A204.1 (cell line): ENCODE measurements at regions not wholly inside any gene's neighbourhood (a gene's known extent, or its start where the extent isn't known, plus 50 kb on each side); places are given as distances from the start of the nearest gene placed in this dataset.

ENCODE experiments used
- FAIRE-seq: peaks from 2 replicates; lab custom pipeline; 2012; peaks lifted over from hg19 to GRCh38; lab: Jason Lieb, UNC

DNA sequence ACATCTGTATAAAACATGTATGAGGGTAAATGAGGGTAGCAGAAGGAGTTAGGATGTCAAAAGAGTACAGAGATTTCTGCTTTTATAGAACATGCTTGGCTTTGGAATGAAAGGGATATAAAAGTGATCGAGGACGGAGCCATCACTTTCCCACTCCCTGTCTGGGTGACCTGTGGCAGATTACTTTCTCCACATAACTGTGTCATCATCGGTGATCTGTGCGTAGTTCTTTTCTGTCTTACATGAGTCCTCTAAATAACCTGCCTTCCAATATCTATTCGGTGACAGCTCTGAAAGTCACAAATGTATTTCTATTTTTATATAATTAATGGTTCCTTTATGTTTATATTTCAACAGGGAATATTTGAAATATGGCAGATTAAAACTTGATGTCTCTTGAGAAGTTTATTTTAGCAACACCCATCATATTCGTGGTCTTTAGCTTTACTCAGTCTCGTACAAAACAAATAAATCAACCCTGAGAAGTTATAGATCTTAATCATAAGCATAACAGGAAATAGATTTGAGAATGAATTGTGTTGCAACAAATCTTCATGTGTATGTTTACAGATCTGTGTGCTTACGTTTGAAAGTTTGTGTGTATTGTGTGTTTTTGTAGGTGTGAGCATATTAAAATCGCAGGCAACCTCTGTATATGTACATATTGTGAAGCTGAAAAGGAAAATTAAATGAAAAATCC is 1094.3 kb downstream of the EFNB2 start:
- no peak for FAIRE-seq

GRCh38 chr13:105436943-105437342 is 1098.5 kb downstream of the EFNB2 start:
- FAIRE-seq = no peak

DNA sequence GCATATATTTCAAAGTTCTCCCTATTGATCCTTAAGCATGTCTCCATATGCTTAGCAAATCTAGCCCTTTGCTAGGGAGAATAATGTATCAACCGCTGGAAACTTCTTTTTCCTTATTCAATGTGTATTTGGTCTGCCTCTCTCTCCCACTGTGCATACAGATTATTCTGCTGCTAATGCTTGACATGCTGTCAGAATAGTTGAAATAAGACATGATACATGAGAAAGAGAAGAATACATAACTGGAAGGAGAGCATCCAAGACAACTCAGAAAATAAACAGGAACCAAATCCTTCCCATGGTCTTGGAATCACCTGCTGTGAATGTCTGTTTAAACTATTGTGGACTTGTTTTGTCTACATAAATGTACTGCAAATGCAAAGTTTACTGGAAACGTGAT is 1103.0 kb downstream of the EFNB2 start:
- no peak for FAIRE-seq

- FAIRE-seq = no peak
These were observed 1106.7 kb downstream of the EFNB2 start for GRCh38 chr13:105428811-105429210.

DNA sequence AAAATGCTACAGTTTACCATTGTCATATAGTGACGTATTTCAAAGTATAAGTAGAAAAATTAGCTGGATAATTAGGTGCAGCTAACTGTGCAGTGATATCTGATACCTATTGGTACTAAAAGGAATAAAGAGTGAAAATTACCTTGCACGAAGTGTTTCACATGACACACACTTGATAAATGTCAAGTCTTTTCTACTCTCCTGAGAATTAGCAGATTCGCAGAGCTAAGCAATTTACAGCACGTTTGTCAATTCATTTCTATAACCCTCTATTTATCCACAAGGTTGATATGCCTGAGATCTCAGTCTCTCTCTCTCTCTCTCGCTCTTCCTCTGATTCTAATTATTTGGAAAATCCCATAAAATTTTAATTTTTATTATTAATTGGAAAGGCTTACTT is 1109.0 kb downstream of the EFNB2 start:
- no peak for FAIRE-seq

DNA sequence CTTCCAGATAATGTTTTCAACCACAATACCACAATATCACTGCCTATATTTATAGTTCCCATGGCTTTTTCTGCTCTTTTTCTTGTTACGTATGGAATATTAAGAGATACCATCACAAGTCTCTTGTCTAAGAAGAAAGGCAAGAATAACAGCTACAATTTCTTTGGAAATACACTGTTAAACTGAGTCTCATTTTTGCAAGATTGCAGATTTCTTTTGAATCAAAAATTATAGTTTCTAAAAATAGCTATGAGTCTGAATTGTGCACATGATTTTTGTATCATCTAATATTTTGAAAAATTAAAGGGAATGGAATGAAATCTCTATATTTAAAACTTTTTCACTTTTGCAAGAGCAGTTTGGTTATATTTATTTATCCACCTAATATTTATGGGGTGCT is 1120.8 kb downstream of the EFNB2 start:
- no peak for FAIRE-seq

GRCh38 chr13:105412171-105412570 is 1123.3 kb downstream of the EFNB2 start:
- FAIRE-seq = no peak

GRCh38 chr13:105410602-105411001 is 1124.9 kb downstream of the EFNB2 start:
- no peak for FAIRE-seq

DNA sequence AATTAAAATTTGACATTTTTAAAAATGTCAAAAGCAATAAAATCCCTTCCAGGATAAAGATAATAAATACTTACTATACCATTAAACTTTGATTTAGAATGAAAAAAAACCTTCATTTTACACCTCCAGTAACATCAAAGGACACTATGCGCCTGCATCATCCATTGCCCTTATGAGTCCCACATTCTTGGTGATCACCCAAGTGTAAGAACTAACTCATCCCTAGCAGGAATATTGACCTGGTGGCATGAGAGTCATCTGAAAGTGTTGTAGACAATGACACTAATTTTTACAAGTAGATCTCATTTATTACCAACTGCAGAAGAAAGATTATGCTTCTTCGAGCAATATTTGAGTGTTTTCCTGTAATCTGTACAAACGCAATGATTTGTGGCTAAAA is 1128.9 kb downstream of the EFNB2 start:
- FAIRE-seq = no peak

GRCh38 chr13:105403086-105403485 is 1132.4 kb downstream of the EFNB2 start:
- FAIRE-seq = no peak

GRCh38 chr13:105395041-105395440 is 1140.4 kb downstream of the EFNB2 start:
- no peak for FAIRE-seq

GRCh38 chr13:105389373-105389772 is 1146.1 kb downstream of the EFNB2 start:
- no peak for FAIRE-seq

- no peak for FAIRE-seq
These were observed 1158.0 kb downstream of the EFNB2 start for GRCh38 chr13:105377452-105377851.

DNA sequence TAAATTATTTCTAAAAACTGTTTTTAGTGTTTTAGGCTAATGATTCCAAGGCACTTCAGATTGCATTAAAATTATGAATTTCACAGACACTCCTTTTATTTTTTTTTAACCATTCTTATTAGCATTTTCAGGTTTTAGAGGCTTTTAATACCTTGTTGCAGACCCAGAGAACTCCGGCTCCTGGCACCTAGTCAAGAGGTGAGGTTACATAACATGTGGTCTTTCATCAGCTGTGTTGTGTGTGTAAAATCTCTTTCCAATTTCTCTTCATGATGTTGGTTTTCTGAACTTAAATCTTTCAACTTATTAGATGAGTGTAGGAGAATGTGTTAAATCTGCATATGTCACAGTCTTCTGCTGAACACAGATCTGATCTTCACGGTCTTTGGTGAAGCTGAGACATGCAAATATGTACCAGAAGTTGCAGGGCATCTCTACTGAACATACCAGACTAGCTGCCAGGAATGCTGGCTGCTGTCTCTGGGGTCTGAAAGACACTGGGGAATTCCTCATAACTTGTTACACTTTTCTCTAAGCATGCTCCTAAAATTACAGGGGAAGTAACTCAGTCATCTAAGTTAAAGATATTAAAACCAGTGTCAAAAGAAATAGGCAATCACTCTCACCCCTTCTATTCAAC is 1165.3 kb downstream of the EFNB2 start:
- no peak for FAIRE-seq

GRCh38 chr13:105368781-105369180 is 1166.7 kb downstream of the EFNB2 start:
- no peak for FAIRE-seq

DNA sequence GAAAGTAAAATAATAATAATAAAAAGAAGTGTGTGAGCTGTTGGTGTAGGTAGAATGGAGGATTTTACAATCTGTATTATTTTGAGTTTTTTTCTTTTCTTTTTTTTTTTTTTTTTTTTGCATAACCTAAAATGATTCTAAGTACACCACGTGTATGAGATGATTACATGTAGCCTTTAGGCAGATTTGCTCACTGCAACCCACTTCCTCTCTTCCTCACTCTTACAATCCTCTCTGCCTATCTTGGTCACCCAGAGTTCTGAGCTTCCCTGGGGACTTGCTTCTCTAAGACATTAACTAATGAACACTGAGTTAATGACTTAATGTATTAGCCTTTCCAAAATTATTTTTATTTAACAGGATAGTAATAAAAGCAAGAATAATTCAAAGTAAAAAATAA is 1169.6 kb downstream of the EFNB2 start:
- no peak for FAIRE-seq

DNA sequence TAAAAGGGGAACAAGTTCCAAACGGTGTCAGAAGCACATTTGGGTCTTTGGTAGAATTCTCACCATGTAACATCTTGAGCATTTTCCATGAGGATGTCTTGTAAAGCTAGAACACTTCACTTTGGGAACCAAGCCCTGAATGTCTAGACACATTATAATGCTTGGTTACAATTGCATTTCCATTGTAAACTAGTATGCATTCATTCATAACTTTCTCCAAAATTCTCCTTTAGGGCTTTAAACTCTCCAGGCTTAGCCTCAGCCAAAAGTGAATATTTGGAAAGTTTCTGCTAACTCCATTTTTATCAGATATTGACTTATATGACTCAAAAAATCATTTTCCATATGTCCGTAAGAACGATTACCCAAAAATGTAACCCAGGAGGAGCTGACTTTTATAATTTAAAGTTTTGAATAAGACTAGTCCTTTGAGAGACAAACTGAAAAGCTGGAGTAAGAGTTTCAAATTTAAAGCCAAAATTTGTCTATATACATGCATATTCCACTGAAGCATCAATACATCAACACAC is 1170.4 kb downstream of the EFNB2 start:
- FAIRE-seq = no peak

DNA sequence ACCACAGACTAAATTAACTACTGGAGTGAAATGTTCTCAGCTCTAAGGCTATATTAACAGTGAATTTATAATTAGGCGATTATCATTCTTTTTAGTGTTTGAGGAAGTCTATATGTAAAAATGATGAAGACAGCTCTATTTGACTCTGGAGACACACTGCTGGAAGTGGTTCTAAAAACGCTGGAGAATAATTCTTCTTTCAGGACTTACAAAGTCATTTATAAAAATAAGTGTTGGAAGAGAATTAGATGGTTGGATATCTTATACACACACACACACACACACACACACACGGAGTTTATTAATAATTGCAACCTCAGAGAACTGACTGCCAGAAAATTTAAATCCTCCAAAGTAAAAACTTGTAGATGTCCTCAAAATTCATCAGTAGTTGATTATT is 1171.3 kb downstream of the EFNB2 start:
- FAIRE-seq = no peak

DNA sequence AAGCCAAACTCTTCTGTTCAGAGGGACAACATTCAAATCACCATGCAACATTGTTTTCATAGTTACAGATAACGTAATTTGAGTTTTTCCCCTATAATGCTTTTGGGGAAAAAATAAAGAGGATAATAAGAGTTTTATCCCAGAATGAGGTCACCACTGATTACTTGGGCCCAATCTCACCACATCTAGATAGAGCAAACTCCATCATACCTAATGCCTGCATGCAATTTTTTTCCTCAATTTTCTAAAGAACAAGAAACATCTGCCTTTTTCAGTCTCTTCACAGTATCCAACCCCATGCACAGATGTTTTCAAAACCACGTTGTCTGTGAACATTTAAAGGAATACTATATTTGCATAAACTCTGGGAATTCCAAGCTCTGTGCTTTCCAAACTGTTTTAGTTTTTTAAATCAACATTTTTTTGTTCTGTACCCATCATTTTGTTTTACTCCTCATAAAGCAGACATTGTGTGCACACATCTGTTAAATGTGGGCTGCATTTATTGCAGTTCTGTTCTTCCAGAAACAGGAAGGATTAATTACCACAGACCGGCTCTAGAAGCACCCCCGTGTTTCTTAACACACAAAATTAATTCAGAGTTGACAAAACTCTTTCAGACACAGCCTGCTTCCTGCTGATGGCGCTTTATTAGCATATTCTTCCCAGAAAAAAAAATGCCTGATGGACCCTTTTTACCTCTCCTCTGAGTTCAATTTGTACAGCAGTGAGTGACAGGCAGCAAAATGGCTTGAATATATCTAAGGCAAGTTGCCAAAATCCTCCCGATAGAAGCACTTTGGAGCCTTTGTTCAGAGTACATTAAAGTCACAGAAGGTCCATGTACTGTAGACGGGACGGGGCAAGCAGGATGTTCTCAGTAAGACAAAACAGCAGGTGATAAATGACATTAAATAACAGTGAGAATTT is 1171.9 kb downstream of the EFNB2 start:
- FAIRE-seq = no peak

GRCh38 chr13:105353654-105354053 is 1181.8 kb downstream of the EFNB2 start:
- no peak for FAIRE-seq

DNA sequence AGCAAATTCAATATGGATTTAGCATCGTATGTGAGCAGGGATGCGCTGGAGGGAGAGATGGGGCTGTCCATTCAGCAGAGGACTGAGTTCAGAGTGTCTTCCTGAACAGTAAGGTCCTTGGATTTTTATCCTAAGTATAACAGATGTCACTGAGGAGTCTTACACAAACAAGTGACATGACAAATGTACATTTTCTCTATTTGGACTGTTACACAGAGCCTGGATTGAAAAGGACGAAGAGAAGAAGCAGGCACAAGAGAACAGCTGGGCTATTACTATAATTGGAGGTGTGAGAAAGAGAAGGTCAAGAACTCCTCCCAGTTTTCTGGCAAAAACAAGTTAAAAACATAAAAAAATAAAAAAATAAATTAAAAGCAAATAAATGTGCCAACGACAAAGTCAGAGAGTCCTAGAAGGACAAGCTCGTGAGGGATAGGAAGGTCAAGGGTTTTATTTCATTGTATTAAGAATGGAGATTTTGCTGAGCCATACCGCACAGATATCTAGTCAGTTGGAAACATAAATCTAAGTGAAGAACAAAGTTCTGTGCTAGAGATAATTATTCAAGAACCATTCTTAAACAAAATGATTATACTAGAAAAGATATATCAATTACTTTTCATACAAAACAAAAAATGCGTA is 1186.3 kb downstream of the EFNB2 start:
- FAIRE-seq = no peak

DNA sequence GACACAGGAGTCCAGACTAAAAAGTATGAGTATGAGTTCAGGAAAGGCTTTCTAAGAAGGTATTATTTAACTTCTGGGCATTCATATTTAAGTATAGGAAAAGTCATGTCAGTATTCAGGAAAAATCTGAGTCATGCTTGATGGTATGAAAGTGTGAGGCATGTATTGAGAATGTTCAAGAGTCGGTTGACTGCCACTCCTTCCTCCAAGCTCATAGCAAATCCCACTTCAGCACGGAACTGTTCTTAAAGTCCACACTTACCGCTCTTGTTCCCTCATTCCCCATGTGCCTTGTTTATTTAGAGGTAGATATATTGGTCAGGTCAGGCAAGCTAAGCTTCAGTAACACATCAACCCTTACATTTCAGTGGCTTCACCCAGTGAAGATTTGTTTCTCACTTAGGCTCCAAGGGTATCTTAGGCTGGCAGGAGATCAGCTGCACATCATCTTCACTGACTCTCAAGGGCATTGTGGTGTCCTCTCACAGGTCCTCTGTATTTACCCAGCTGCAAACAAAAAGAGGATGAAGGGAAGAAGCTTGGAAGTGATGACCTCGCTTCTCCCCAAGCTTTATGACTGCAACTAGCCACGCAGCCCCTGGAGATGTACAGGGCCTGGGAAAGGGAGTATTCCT is 1189.2 kb downstream of the EFNB2 start:
- FAIRE-seq = no peak
